Trophoblast cell (in vitro differentiated cells and primary cell): ENCODE measurements at regions not wholly inside any gene's neighbourhood (a gene's known extent, or its start where the extent isn't known, plus 50 kb on each side); places are given as distances from the start of the nearest gene placed in this dataset.

Experiments
- DNase-seq, 2 donors: peaks; one replicate each; pipeline ENCODE4 v3.0.0-alpha.2; 2016
- H2AFZ ChIP-seq: 2 replicates; pipeline ENCODE4 v1.6.1; 2013; ENCODE audit warnings: low read length, moderate library complexity, mild to moderate bottlenecking; ENCODE audit not compliant: insufficient read depth, poor library complexity
- H2AK5ac ChIP-seq: 2 replicates; pipeline ENCODE4 v1.6.1; 2013; ENCODE audit warnings: mild to moderate bottlenecking, low read length
- H2BK120ac ChIP-seq: 2 replicates; pipeline ENCODE4 v1.6.1; 2013; ENCODE audit warnings: low read length, mild to moderate bottlenecking, moderate library complexity; ENCODE audit not compliant: insufficient read depth, poor library complexity
- H2BK12ac ChIP-seq: 2 replicates; pipeline ENCODE4 v1.6.1; 2013; ENCODE audit warnings: mild to moderate bottlenecking, low read length, moderate library complexity
- H2BK5ac ChIP-seq: 2 replicates; pipeline ENCODE4 v1.6.1; 2013; ENCODE audit warnings: low read length, low read depth, moderate library complexity, mild to moderate bottlenecking; ENCODE audit not compliant: poor library complexity
- H3K14ac ChIP-seq: 2 replicates; pipeline ENCODE4 v1.6.1; 2013; ENCODE audit warnings: mild to moderate bottlenecking, low read length
- H3K18ac ChIP-seq: 2 replicates; pipeline ENCODE4 v1.6.1; 2013; ENCODE audit warnings: mild to moderate bottlenecking, low read length
- H3K23ac ChIP-seq: 2 replicates; pipeline ENCODE4 v1.6.1; 2013; ENCODE audit warnings: low read length
- H3K27ac ChIP-seq: 2 replicates; pipeline ENCODE4 v1.5.1; 2013; ENCODE audit warnings: low read depth, mild to moderate bottlenecking, inconsistent platforms, low read length, moderate library complexity
- H3K27me3 ChIP-seq: 2 replicates; pipeline ENCODE4 v1.6.1; 2013; ENCODE audit warnings: inconsistent platforms, mild to moderate bottlenecking, low read length, moderate library complexity; ENCODE audit not compliant: insufficient read depth
- H3K36me3 ChIP-seq, 2 experiments: 1 replicate in 1 of 2; 2 replicates in 1 of 2; pipeline ENCODE4 v1.6.1; 2013; ENCODE audit warnings: low read length in 2 of 2, mild to moderate bottlenecking in 2 of 2, moderate library complexity in 1 of 2; ENCODE audit not compliant: insufficient read depth in 2 of 2, control insufficient read depth in 1 of 2
- H3K4ac ChIP-seq: 2 replicates; pipeline ENCODE4 v1.6.1; 2013; ENCODE audit warnings: low read depth, mild to moderate bottlenecking, low read length, moderate library complexity
- H3K4me1 ChIP-seq, 2 experiments: 1 replicate in 1 of 2; 2 replicates in 1 of 2; pipeline ENCODE4 v1.6.1; 2013; ENCODE audit warnings: low read length in 2 of 2, mild to moderate bottlenecking in 2 of 2, moderate library complexity in 1 of 2; ENCODE audit not compliant: insufficient read depth in 2 of 2, control insufficient read depth in 1 of 2
- H3K4me2 ChIP-seq: 2 replicates; pipeline ENCODE4 v1.6.1; 2013; ENCODE audit warnings: inconsistent platforms, mild to moderate bottlenecking, low read length, moderate library complexity
- H3K4me3 ChIP-seq: 2 replicates; pipeline ENCODE4 v1.5.1; 2013; ENCODE audit warnings: mild to moderate bottlenecking, low read depth, low read length, inconsistent platforms
- H3K79me1 ChIP-seq: one replicate; pipeline ENCODE4 v1.6.1; 2013; ENCODE audit warnings: low read length
- H3K79me2 ChIP-seq: 2 replicates; pipeline ENCODE4 v1.6.1; 2013; ENCODE audit warnings: low read length, mild to moderate bottlenecking; ENCODE audit not compliant: control insufficient read depth, insufficient read depth, poor library complexity
- H3K9ac ChIP-seq: 2 replicates; pipeline ENCODE4 v1.6.1; 2013; ENCODE audit warnings: mild to moderate bottlenecking, low read length
- H3K9me3 ChIP-seq: 2 replicates; pipeline ENCODE4 v1.6.1; 2013; ENCODE audit warnings: low read depth, mild to moderate bottlenecking, control low read depth, inconsistent platforms, low read length; ENCODE audit not compliant: insufficient read depth
- H4K12ac ChIP-seq: 2 replicates; pipeline ENCODE4 v1.6.1; 2013; ENCODE audit warnings: low read depth, mild to moderate bottlenecking, low read length, moderate library complexity
- H4K8ac ChIP-seq: 2 replicates; pipeline ENCODE4 v1.6.1; 2013; ENCODE audit warnings: low read depth, mild to moderate bottlenecking, low read length, moderate library complexity
- H4K91ac ChIP-seq: one replicate; pipeline ENCODE4 v1.6.1; 2013; ENCODE audit warnings: low read depth, mild to moderate bottlenecking, low read length, moderate library complexity
- WGBS: extraction: QIAGEN DNeasy Blood & Tissue Kit; methylation state at CpG from one replicate; pipeline ENCODE4 v1.1.7; 2013; ENCODE audit warnings: missing lambda C conversion rate; ENCODE audit not compliant: insufficient read length, insufficient coverage; ENCODE audit errors: extremely low coverage; 5-methylcytosine and 5-hydroxymethylcytosine counted together

DNA sequence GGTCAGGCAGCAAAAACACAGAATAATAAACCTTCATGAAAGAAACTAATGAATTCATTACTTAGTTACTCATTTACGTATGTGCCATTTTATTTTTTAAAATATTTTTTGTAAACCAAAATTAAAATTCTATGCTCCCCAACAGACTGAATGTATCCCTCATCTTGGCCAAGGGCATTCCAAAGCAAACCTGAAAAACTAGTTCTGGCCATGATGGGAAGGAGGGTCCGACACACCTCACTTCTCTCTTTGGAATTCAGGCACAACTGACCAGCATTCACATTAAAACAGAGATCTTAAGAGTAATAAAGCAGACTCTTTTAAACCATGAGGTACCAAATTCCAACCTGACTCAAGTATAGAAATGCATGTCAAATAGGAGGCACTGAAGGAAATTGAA is 1576.9 kb upstream of the SPRY2 start:
- WGBS = no CpG with 5 or more reads among the region's 2 CpGs
- no peak overlapping the region for H3K14ac ChIP-seq

DNA sequence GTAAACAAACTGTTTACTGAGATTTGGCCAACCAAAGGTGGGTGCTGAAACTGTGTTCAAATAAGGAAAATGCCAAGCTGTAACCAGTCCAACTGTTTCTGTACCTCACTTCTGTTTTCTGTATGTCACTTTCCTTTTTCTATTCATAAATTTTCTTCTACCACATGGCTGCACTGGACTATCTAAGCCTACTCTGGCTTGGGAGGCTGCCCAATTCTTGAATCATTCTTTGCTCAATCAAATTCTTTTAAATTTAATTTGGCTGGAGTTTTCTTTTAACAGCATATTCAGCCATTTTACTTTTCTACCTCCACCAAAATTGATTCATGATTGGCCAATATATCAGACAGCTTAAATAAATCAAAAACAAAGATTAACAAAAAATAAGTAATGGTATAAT is 1575.5 kb upstream of the SPRY2 start:
- Histone ChIP-seq H3K36me3 (no peaks in the 10 kb centered on the region), H3K14ac (no peak overlapping the region), H2BK12ac (no peak overlapping the region), H2AFZ (no peak overlapping the region), H2BK5ac (no peak overlapping the region), H4K91ac (no peak overlapping the region), H3K9ac (no peak overlapping the region), H3K27me3 (no peaks in the 10 kb centered on the region), H3K27ac (no peak overlapping the region), H3K4ac (no peak overlapping the region), H3K9me3 (no peaks in the 10 kb centered on the region), H3K4me2 (no peak overlapping the region), H2AK5ac (no peak overlapping the region), H3K23ac (no peak overlapping the region), H4K8ac (no peak overlapping the region), H4K12ac (no peak overlapping the region), H3K79me1 (no peaks in the 10 kb centered on the region), H3K4me1 (peaks cover 2% of the 10 kb centered on the region in 2 experiments), H3K18ac (no peak overlapping the region), H3K4me3 (no peak overlapping the region), H2BK120ac (no peak overlapping the region), H3K79me2 (no peaks in the 10 kb centered on the region)
- no peak for DNase-seq

More for the DNA sequence above, 1576.9 kb upstream of the SPRY2 start:
- Histone ChIP-seq H2AK5ac (no peak overlapping the region), H4K91ac (no peak overlapping the region), H3K18ac (no peak overlapping the region), H3K79me2 (no peaks in the 10 kb centered on the region), H3K27ac (no peak overlapping the region), H3K27me3 (no peaks in the 10 kb centered on the region), H4K8ac (no peak overlapping the region), H3K9ac (no peak overlapping the region), H3K79me1 (no peaks in the 10 kb centered on the region), H3K4me3 (no peak overlapping the region), H3K4me2 (no peak overlapping the region), H2BK120ac (no peak overlapping the region), H2BK12ac (no peak overlapping the region), H3K36me3 (no peaks in the 10 kb centered on the region), H2AFZ (no peak overlapping the region), H2BK5ac (no peak overlapping the region), H4K12ac (no peak overlapping the region), H3K23ac (no peak overlapping the region), H3K9me3 (no peaks in the 10 kb centered on the region), H3K4me1 (peaks cover 2% of the 10 kb centered on the region in 2 experiments), H3K4ac (no peak overlapping the region)
- DNase-seq = no peak

DNA sequence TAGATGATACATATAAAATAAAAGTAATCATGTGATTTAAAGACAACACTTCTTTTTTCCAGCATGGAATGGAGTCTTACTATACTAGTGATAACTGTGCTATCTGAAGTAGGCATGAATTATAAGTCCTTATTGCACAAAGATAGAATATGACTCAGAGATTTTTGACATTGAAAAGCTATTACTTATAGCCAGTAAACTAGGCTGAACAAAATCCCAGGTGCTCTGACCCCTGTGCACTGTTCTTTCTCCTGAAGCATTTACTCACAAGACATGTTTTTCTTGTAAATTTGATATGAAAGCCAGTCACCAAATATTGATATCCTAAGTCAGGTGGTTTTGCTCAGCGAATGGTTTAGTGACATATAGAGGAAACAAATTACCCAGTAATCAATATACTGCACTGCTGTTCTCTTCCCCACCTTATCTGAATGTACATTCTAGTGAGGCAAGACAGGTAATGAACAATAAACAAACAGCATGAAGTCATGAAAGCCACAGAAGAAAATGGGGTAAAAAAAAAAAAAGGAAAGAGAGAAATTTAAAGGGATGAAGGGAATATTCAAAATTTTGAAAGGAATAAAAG is 1567.0 kb upstream of the SPRY2 start:
- DNase-seq = no peak
- Histone ChIP-seq H3K23ac (no peak overlapping the region), H2BK5ac (no peak overlapping the region), H2AK5ac (no peak overlapping the region), H3K4me3 (no peak overlapping the region), H2BK120ac (no peak overlapping the region), H3K4ac (no peak overlapping the region), H3K27ac (no peak overlapping the region), H3K9ac (no peak overlapping the region), H3K4me2 (no peak overlapping the region), H3K36me3 (no peaks in the 10 kb centered on the region), H3K18ac (no peak overlapping the region), H3K4me1 (no peaks in the 10 kb centered on the region), H4K8ac (no peak overlapping the region), H3K14ac (no peak overlapping the region), H2BK12ac (no peak overlapping the region), H2AFZ (no peak overlapping the region), H3K79me2 (no peaks in the 10 kb centered on the region), H3K27me3 (no peaks in the 10 kb centered on the region), H3K9me3 (no peaks in the 10 kb centered on the region), H4K12ac (no peak overlapping the region), H4K91ac (no peak overlapping the region), H3K79me1 (no peaks in the 10 kb centered on the region)
- no CpG with 5 or more reads among the region's 1 CpG for WGBS

DNA sequence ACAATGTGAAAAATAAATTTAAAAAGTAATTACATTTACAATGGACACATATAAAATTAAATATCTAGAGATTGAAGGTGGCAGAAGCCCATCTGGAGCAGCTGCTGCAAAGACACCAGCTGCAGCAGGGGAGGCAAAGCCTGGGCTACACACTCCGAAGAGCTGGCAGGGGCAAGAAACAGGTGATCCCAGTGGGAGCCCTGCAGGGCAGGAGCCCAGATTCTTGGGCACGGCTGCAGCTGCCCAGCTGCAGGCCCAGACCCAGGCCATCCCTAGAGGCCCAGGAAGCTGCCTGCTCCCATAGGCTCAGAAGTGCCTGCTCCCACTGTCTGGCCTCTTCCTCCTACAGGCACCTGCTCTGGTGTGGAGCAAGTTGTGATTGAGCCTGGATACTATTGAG is 1547.9 kb upstream of the SPRY2 start:
- Histone ChIP-seq H3K79me2 (no peaks in the 10 kb centered on the region), H3K4me3 (no peak overlapping the region), H3K27me3 (no peaks in the 10 kb centered on the region), H4K12ac (no peak overlapping the region), H2BK12ac (no peak overlapping the region), H3K79me1 (no peaks in the 10 kb centered on the region), H4K8ac (no peak overlapping the region), H3K4me2 (no peak overlapping the region), H2BK5ac (no peak overlapping the region), H3K9me3 (peaks cover 8% of the 10 kb centered on the region), H3K4me1 (no peaks in the 10 kb centered on the region), H4K91ac (no peak overlapping the region), H3K36me3 (no peaks in the 10 kb centered on the region), H3K27ac (no peak overlapping the region), H3K18ac (no peak overlapping the region), H2BK120ac (no peak overlapping the region), H2AK5ac (no peak overlapping the region), H3K9ac (no peak overlapping the region), H3K14ac (no peak overlapping the region), H2AFZ (no peak overlapping the region), H3K4ac (no peak overlapping the region), H3K23ac (no peak overlapping the region)
- DNase-seq = no peak
- no CpG with 5 or more reads among the region's 2 CpGs for WGBS
